Endothelial cell of umbilical vein (primary cell): ENCODE measurements at regions not wholly inside any gene's neighbourhood (a gene's known extent, or its start where the extent isn't known, plus 50 kb on each side); places are given as distances from the start of the nearest gene placed in this dataset.

Experiments used
- BruUV-seq: library from RNA; stranded (reverse); fragments of 400-500 nt; replicated peaks from 2 replicates; lab custom pipeline; 2021; lab: Mats Ljungman, UMichigan
- CTCF ChIA-PET: fragments of 300-600, 350-600 bp; sonication (Branson Sonifier 250); formaldehyde crosslinking; loops from one replicate; lab custom pipeline; 2021; ENCODE audit warnings: antibody characterized with exemption, inconsistent platforms; lab: Charles Lee
- POLR2A ChIA-PET: fragments of 300-600, 350-600 bp; sonication (Branson Sonifier 250); formaldehyde crosslinking; loops from one replicate; lab custom pipeline; 2021; ENCODE audit warnings: antibody characterized with exemption, inconsistent platforms; lab: Charles Lee
- DNase-seq: peaks from one replicate; pipeline ENCODE4 v3.0.0-alpha.2; 2011; ENCODE audit warnings: low read depth, low spot score
- FAIRE-seq: peaks from 2 replicates; lab custom pipeline; 2011; peaks lifted over from hg19 to GRCh38; lab: Jason Lieb, UNC
- H2AFZ ChIP-seq: 2 replicates; pipeline ENCODE4 v1.6.0; 2012; ENCODE audit warnings: low read depth, low read length, control low read depth, inconsistent platforms
- H3K27ac ChIP-seq: 2 replicates; pipeline ENCODE4 v1.5.1; 2011; ENCODE audit warnings: low read depth, mild to moderate bottlenecking, control low read depth, low read length, moderate library complexity; ENCODE audit not compliant: insufficient read depth
- H3K27me3 ChIP-seq, 2 experiments: 2 replicates each; pipeline versions ENCODE4 v1.6.0 to v1.6.1; 2011; ENCODE audit warnings: low read length in 2 of 2, mixed read lengths in 1 of 2; ENCODE audit not compliant: control insufficient read depth in 2 of 2, insufficient read depth in 2 of 2
- H3K36me3 ChIP-seq, 2 experiments: 2 replicates in 1 of 2; 3 replicates in 1 of 2; pipeline ENCODE4 v1.5.1; 2011; ENCODE audit warnings: low read length in 2 of 2, mild to moderate bottlenecking in 1 of 2, moderate library complexity in 1 of 2; ENCODE audit not compliant: control insufficient read depth in 2 of 2, insufficient read depth in 2 of 2; ENCODE audit errors: extremely low read depth in 1 of 2
- H3K4me1 ChIP-seq: 3 replicates; pipeline ENCODE4 v1.5.1; 2011; ENCODE audit warnings: mild to moderate bottlenecking, low read length; ENCODE audit not compliant: control insufficient read depth, insufficient read depth; ENCODE audit errors: extremely low read depth
- H3K4me2 ChIP-seq: 2 replicates; pipeline ENCODE4 v1.6.1; 2011; ENCODE audit warnings: low read length, control low read depth, mixed read lengths; ENCODE audit not compliant: insufficient read depth
- H3K4me3 ChIP-seq, 3 experiments: fragments of 200-600 bp in 1 of 3; sonication (generic), shearing (Covaris generic) in 1 of 3; replicated peaks in 1 of 3; 2 replicates each; pipeline ENCODE4 v1.5.1; 2011 to 2016; ENCODE audit warnings: control low read depth in 3 of 3, low read length in 3 of 3, mild to moderate bottlenecking in 2 of 3, inconsistent platforms in 1 of 3, low read depth in 1 of 3, moderate library complexity in 1 of 3; ENCODE audit not compliant: insufficient read depth in 1 of 3
- H3K79me2 ChIP-seq: 2 replicates; pipeline ENCODE4 v1.6.0; 2012; ENCODE audit warnings: low read length, inconsistent platforms; ENCODE audit not compliant: control insufficient read depth, insufficient read depth
- H3K9ac ChIP-seq: replicated peaks from 2 replicates; pipeline ENCODE3; 2011; ENCODE audit warnings: low read length, control low read depth; ENCODE audit not compliant: insufficient read depth; ENCODE audit errors: extremely low read depth
- H3K9me1 ChIP-seq: replicated peaks from 3 replicates; pipeline ENCODE4 v1.6.0; 2011; ENCODE audit warnings: mild to moderate bottlenecking, low read length; ENCODE audit not compliant: control insufficient read depth, insufficient read depth; ENCODE audit errors: extremely low read depth
- H3K9me3 ChIP-seq: replicated peaks from 2 replicates; pipeline ENCODE4 v1.5.1; 2012; ENCODE audit warnings: low read length, inconsistent platforms; ENCODE audit not compliant: control insufficient read depth, insufficient read depth
- H4K20me1 ChIP-seq: replicated peaks from 2 replicates; pipeline ENCODE3; 2011; ENCODE audit warnings: mild to moderate bottlenecking, low read length; ENCODE audit not compliant: control insufficient read depth, insufficient read depth; ENCODE audit errors: extremely low read depth
- EZH2 ChIP-seq: IDR thresholded peaks from 2 replicates; pipeline ENCODE4 v1.6.1; 2012; ENCODE audit warnings: borderline replicate concordance, low read depth, mild to moderate bottlenecking, moderate library complexity, low read length, inconsistent platforms; ENCODE audit not compliant: severe bottlenecking
- FOS ChIP-seq: IDR thresholded peaks from 2 replicates; pipeline ENCODE4 v1.6.1; 2011; ENCODE audit warnings: mild to moderate bottlenecking, low read length, moderate library complexity, borderline replicate concordance; ENCODE audit not compliant: insufficient read depth
- GATA2 ChIP-seq: IDR thresholded peaks from 2 replicates; pipeline ENCODE4 v1.7.0; 2011; ENCODE audit warnings: low read depth, mild to moderate bottlenecking, moderate library complexity, mixed read lengths, low read length; ENCODE audit not compliant: insufficient read length, insufficient read depth
- JUN ChIP-seq: IDR thresholded peaks from 2 replicates; pipeline ENCODE4 v1.6.1; 2011; ENCODE audit warnings: borderline replicate concordance, low read depth; ENCODE audit not compliant: insufficient read length, insufficient read depth
- MYC ChIP-seq: IDR thresholded peaks from one replicate; pipeline ENCODE4 v1.6.1; 2011; ENCODE audit warnings: mild to moderate bottlenecking, low read depth, low read length
- POLR2A ChIP-seq: IDR thresholded peaks from 2 replicates; pipeline ENCODE4 v1.6.1; 2012; ENCODE audit warnings: low read depth, mild to moderate bottlenecking, control low read depth, low read length
- POLR2AphosphoS5 ChIP-seq: IDR thresholded peaks from 2 replicates; pipeline ENCODE4 v1.6.1; 2012; ENCODE audit warnings: low read depth, mild to moderate bottlenecking, control low read depth, low read length, moderate library complexity; ENCODE audit not compliant: insufficient read depth
- dilution Hi-C: fragments of 300-500 bp; cut with MboI; formaldehyde crosslinking; loops from one replicate; pipeline ENCODE4 v1.15.0; 2019; ENCODE audit warnings: low sequenced_read_pairs; ENCODE audit not compliant: extremely low pct_ligation_motif_present
- intact Hi-C: fragments of 100-400 bp; cut with micrococcal nuclease; formaldehyde crosslinking; loops from one replicate; pipeline ENCODE4 v1.10.0; 2022
- TF ChIP-seq, protein P1 (sequence below), 2 donors: IDR thresholded peaks; 1 replicate in 1 of 2; 2 replicates in 1 of 2; pipeline ENCODE4 v1.5.1; 2011; ENCODE audit warnings: low read length in 2 of 2, mild to moderate bottlenecking in 2 of 2, moderate library complexity in 2 of 2, control low read depth in 1 of 2, inconsistent platforms in 1 of 2, low read depth in 1 of 2; ENCODE audit not compliant: insufficient read depth in 1 of 2; ENCODE audit errors: extremely low read depth in 1 of 2
- TF ChIP-seq, protein P2 (sequence below): IDR thresholded peaks from 2 replicates; pipeline ENCODE4 v1.6.1; 2011; ENCODE audit not compliant: insufficient read depth, insufficient read length

DNA sequence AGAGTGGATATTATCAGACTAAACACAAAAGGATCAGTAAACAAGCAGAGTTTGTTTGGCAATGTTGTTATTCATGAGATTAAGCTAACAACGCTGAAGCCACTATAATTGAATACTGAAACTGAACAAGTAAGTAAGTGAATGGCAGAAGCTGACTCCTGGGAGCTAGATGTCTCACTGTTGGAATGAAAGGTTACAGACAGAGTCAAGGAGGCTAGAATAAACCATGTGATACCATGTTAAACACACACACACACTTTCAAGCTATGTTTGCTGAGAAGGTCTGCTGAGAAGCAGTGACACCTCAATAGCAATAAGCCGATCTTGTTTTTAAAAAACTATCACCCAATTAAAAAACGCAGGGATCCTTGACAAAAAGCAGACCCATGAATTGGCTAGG, 1609.4 kb upstream of the MIR17HG start:
- Histone ChIP-seq H2AFZ (no peak overlapping the region), H3K4me3 (no peak overlapping the region), H3K9me3 (no peaks in the 10 kb centered on the region), H3K79me2 (no peaks in the 10 kb centered on the region), H3K4me2 (no peak overlapping the region), H3K27me3 (no peaks in the 10 kb centered on the region), H3K9me1 (no peaks in the 10 kb centered on the region), H3K4me1 (no peaks in the 10 kb centered on the region), H3K9ac (no peak overlapping the region), H3K27ac (no peak overlapping the region), H4K20me1 (no peaks in the 10 kb centered on the region), H3K36me3 (no peaks in the 10 kb centered on the region)
- ChIA-PET POLR2A (no interaction called here), CTCF (interaction anchor here (1.3 kb wide), 1 partner anchor 11 kb away, joined by 3 read pairs; no protein-coding TSS in a partner anchor)
- DNase-seq: no peak
- no TSS peak for BruUV-seq
- dilution Hi-C loops (no loop called here), intact Hi-C loops (no loop called here)
- TF ChIP-seq POLR2A (no peak), FOS (no peak), POLR2AphosphoS5 (no peak), EZH2 (no peak), JUN (no peak), GATA2 (no peak), MYC (no peak)
- TF ChIP-seq, protein P1, sequence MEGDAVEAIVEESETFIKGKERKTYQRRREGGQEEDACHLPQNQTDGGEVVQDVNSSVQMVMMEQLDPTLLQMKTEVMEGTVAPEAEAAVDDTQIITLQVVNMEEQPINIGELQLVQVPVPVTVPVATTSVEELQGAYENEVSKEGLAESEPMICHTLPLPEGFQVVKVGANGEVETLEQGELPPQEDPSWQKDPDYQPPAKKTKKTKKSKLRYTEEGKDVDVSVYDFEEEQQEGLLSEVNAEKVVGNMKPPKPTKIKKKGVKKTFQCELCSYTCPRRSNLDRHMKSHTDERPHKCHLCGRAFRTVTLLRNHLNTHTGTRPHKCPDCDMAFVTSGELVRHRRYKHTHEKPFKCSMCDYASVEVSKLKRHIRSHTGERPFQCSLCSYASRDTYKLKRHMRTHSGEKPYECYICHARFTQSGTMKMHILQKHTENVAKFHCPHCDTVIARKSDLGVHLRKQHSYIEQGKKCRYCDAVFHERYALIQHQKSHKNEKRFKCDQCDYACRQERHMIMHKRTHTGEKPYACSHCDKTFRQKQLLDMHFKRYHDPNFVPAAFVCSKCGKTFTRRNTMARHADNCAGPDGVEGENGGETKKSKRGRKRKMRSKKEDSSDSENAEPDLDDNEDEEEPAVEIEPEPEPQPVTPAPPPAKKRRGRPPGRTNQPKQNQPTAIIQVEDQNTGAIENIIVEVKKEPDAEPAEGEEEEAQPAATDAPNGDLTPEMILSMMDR (IDR thresholded peaks at IDR 0.05; ENCODE audit: extremely low read depth in 1 of 2, insufficient read depth in 1 of 2, low read depth in 1 of 2, low read length in 2 of 2): no peak
- TF ChIP-seq, protein P2, sequence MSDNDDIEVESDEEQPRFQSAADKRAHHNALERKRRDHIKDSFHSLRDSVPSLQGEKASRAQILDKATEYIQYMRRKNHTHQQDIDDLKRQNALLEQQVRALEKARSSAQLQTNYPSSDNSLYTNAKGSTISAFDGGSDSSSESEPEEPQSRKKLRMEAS: no peak
- FAIRE-seq: no peak
